ENCODE measurements at regions not wholly inside any gene's neighbourhood (a gene's known extent, or its start where the extent isn't known, plus 50 kb on each side); places are given as distances from the start of the nearest gene placed in this dataset.
A peak's percentile ranks its signal among the peaks of the same experiment; 100 is the strongest.

DNA sequence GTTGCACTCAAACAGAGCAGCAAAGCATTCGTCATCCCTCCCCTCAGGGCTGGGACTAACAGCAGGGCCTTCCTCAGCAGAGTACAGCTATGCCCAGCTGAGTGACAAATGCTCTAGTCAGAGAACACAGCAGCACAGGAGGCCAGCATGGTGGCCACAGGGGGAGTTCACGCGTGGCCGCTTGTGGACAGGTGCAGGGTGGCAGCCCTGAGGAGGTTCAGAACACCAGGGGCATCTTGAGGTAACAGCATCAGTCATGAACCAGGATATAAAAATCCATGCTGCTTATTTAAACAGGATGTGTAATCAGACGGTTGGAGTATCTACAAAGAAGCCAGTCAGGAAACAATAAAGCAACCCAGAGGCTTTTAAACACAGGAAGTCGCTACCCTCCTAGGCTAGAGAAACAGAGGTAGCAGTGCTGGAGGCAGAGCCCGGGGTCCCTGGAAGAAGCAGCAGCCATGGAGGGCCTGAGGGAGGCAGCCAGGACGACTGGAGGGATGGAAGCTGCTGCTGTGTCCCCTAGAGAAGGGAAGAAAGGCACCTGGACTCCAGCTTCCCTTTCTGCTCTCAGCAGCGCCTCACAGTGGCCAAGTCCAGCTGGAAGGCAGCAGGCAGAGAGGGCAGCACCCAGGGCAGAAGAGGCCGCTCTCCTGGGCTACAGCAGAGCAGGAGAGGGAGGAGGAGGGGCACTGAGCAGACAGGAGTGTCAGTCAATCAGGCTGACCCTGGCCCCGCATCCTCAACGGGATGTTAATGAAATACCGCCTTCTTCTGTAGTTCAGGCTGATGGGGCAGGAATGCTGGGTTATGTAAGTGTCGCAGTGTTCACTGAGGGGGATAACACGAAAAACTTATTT is 70.8 kb upstream of the UCN3 start:
- TF ChIP-seq, protein P1, sequence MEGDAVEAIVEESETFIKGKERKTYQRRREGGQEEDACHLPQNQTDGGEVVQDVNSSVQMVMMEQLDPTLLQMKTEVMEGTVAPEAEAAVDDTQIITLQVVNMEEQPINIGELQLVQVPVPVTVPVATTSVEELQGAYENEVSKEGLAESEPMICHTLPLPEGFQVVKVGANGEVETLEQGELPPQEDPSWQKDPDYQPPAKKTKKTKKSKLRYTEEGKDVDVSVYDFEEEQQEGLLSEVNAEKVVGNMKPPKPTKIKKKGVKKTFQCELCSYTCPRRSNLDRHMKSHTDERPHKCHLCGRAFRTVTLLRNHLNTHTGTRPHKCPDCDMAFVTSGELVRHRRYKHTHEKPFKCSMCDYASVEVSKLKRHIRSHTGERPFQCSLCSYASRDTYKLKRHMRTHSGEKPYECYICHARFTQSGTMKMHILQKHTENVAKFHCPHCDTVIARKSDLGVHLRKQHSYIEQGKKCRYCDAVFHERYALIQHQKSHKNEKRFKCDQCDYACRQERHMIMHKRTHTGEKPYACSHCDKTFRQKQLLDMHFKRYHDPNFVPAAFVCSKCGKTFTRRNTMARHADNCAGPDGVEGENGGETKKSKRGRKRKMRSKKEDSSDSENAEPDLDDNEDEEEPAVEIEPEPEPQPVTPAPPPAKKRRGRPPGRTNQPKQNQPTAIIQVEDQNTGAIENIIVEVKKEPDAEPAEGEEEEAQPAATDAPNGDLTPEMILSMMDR (conservative IDR thresholded peaks at IDR 0.05; ENCODE audit: low read depth, low read length), result peak; percentile 32
- no peak for TF ChIP-seq CEBPB (IDR thresholded peaks at IDR 0.05; ENCODE audit: low read depth, low read length)
- peak; percentile 17; the same call in 1 of the 2 replicates for TF ChIP-seq RAD21 (IDR thresholded peaks at IDR 0.05; ENCODE audit: low read length)
- TF ChIP-seq POLR2A (IDR thresholded peaks at IDR 0.05; ENCODE audit: low read depth, low read length), result no peak
